OCI-LY3 (cell line): ENCODE measurements at regions not wholly inside any gene's neighbourhood (a gene's known extent, or its start where the extent isn't known, plus 50 kb on each side); places are given as distances from the start of the nearest gene placed in this dataset.

Experiments used
- H2AFZ ChIP-seq: fragments of 200-600, 300-600 bp; shearing (Covaris generic); 2 replicates; pipeline ENCODE4 v1.6.0; 2014; ENCODE audit warnings: antibody characterized with exemption, low read depth, low read length
- H3K27ac ChIP-seq: fragments of 200-600, 300-600 bp; sonication (generic); 2 replicates; pipeline ENCODE4 v1.5.1; 2014; ENCODE audit warnings: mild to moderate bottlenecking, low read length, moderate library complexity, mixed read lengths
- H3K27me3 ChIP-seq: fragments of 200-600, 300-600 bp; sonication (generic); 2 replicates; pipeline ENCODE4 v1.6.1; 2014; ENCODE audit warnings: low read depth, low read length, mixed read lengths
- H3K36me3 ChIP-seq: fragments of 200-600, 300-600 bp; sonication (generic); replicated peaks from 2 replicates; pipeline ENCODE3; 2014; ENCODE audit warnings: low read depth, low read length, mixed read lengths
- H3K4me1 ChIP-seq: fragments of 300-600, 200-600 bp; sonication (generic); 2 replicates; pipeline ENCODE4 v1.6.1; 2014; ENCODE audit warnings: low read length, mixed read lengths
- H3K4me2 ChIP-seq: fragments of 200-600, 300-600 bp; sonication (generic); 2 replicates; pipeline ENCODE4 v1.6.1; 2014; ENCODE audit warnings: low read length, mixed read lengths
- H3K4me3 ChIP-seq: fragments of 300-600, 200-600 bp; sonication (generic); 2 replicates; pipeline ENCODE4 v1.5.1; 2014; ENCODE audit warnings: antibody characterized with exemption, mild to moderate bottlenecking, low read length, moderate library complexity
- H3K79me2 ChIP-seq: fragments of 300-600, 200-600 bp; shearing (Covaris generic); 2 replicates; pipeline ENCODE4 v1.6.1; 2014; ENCODE audit warnings: mild to moderate bottlenecking, low read length, mixed read lengths
- H3K9ac ChIP-seq: fragments of 300-600, 200-600 bp; shearing (Covaris generic); 2 replicates; pipeline ENCODE4 v1.6.0; 2014; ENCODE audit warnings: mild to moderate bottlenecking, low read length, moderate library complexity
- H3K9me3 ChIP-seq: fragments of 200-600, 300-600 bp; shearing (Covaris generic); 2 replicates; pipeline ENCODE4 v1.6.1; 2014; ENCODE audit warnings: low read length, mixed read lengths; ENCODE audit not compliant: insufficient read depth
- H4K20me1 ChIP-seq: fragments of 200-600, 300-600 bp; sonication (generic); 2 replicates; pipeline ENCODE4 v1.6.1; 2016; ENCODE audit warnings: low read length, mixed read lengths; ENCODE audit not compliant: insufficient read depth
- CTCF ChIP-seq: fragments of 200-600, 300-600 bp; sonication (generic); IDR thresholded peaks from 2 replicates; pipeline ENCODE4 v1.5.1; 2014; ENCODE audit warnings: antibody characterized with exemption, low read length, low read depth
- EZH2phosphoT487 ChIP-seq: fragments of 200-600 bp; shearing (Covaris generic); IDR thresholded peaks from 2 replicates; pipeline ENCODE4 v1.6.1; 2018; ENCODE audit warnings: antibody characterized with exemption, mixed run types, low read depth

DNA sequence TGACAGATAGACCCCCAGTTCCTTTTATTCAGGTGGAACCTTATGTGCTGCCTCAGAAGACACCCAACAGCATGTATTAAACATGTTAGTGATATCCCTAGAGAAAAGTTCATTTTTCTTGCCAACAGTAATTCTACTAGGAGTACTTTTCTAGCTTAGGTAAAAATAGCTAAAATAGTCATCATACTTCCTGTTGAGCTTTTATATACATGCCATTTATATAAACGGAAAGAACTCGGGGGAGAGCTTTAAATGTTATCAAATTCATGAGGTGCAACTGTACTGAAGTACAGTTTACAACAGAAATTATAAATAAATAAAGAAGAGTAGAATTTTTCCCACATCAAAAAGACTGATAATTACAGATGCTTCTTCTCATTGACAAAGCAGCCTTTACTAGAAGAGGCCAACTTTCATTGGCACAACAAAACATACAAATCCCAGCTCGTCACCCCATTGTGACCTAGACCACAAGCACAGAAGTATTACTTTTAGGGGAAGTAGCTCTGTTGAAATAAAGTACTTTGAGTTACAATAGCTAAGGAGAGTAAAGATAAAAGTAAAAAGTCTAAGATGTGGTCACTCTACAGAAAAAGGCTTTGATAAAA lies 59.1 kb upstream of the POU2AF2 start:
- Histone ChIP-seq H3K4me1 (peaks cover 6% of the 10 kb centered on the region), H2AFZ (no peak overlapping the region), H3K9ac (no peak overlapping the region), H3K4me2 (no peak overlapping the region), H4K20me1 (no peaks in the 10 kb centered on the region), H3K27ac (no peak overlapping the region), H3K9me3 (no peaks in the 10 kb centered on the region), H3K27me3 (no peaks in the 10 kb centered on the region), H3K36me3 (no peaks in the 10 kb centered on the region), H3K4me3 (no peak overlapping the region), H3K79me2 (no peaks in the 10 kb centered on the region)
- no peak for TF ChIP-seq CTCF
- no peak for TF ChIP-seq EZH2phosphoT487

- Histone ChIP-seq H3K9me3 (no peaks in the 10 kb centered on the region), H2AFZ (no peak overlapping the region), H3K9ac (no peak overlapping the region), H3K79me2 (no peaks in the 10 kb centered on the region), H3K36me3 (no peaks in the 10 kb centered on the region), H3K4me1 (peaks cover 6% of the 10 kb centered on the region), H3K27me3 (no peaks in the 10 kb centered on the region), H3K4me3 (no peak overlapping the region), H3K4me2 (no peak overlapping the region), H4K20me1 (no peaks in the 10 kb centered on the region), H3K27ac (no peak overlapping the region)
- TF ChIP-seq EZH2phosphoT487 (no peak), CTCF (no peak)
These were observed 60.3 kb upstream of the POU2AF2 start for GRCh38 chr11:111185266-111185665.

DNA sequence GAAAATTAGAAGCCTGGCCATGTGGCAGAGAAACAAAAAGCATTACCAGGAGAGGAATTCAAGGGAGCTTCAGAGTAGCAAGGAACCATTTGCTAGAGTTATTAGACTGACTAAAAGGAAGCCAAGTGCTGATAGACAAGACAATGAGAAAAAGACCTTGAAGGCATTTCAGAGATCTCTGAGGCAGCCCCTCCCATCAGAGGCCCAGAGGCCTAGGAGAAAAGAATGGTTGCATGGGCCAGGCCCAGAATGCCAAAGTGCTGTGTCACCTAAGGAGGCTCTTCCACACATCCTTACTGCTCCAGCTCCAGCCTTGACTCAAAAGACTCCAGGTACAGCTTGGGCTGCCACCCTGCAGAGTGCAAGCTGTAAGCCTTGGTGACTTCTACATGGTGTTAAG lies 61.8 kb upstream of the POU2AF2 start:
- Histone ChIP-seq H3K4me2 (no peak overlapping the region), H3K4me1 (peaks cover 17% of the 10 kb centered on the region), H3K27me3 (no peaks in the 10 kb centered on the region), H3K36me3 (no peaks in the 10 kb centered on the region), H2AFZ (no peak overlapping the region), H3K9me3 (peaks cover 3% of the 10 kb centered on the region; the same call in 1 of the 2 replicates), H3K4me3 (no peak overlapping the region), H3K79me2 (no peaks in the 10 kb centered on the region), H4K20me1 (no peaks in the 10 kb centered on the region), H3K9ac (no peak overlapping the region), H3K27ac (no peak overlapping the region)
- TF ChIP-seq CTCF (no peak), EZH2phosphoT487 (no peak)

DNA sequence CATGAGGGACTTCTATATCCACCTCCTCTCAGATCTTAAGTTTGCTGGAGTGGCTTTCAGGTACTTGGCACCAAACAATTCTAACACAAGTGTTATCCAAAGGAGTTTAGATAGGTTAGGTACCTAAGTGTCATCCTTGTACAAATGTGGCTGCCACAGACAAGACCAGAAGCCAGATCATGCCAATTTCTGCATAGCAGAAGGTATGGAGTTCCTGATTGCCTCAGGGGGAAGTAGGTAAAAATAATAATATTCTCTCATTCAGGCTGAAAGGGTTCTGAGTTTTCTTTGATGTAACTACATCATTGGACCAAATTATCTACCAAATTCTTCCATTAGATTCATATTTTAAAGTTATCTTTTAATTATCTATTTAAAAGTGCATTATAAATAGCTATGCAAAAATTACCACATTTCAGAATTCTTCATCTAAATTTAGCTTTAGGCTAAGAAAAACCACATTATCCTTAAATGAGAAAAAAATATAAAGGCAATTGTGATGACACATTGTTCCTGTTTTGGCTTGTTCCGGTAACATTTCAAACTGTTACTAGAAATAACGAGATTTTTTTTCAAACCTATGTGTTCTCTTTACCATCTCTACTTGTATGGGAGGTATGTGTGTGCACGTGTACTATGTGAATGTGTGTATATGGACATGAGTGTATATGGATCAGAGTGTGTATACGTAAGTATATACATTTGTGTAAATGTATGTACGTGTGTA lies 66.2 kb upstream of the POU2AF2 start:
- Histone ChIP-seq H3K4me3 (no peak overlapping the region), H3K4me2 (no peak overlapping the region), H3K79me2 (no peaks in the 10 kb centered on the region), H3K9ac (no peak overlapping the region), H3K27me3 (no peaks in the 10 kb centered on the region), H2AFZ (no peak overlapping the region), H3K4me1 (peaks cover 45% of the 10 kb centered on the region), H4K20me1 (no peaks in the 10 kb centered on the region), H3K36me3 (no peaks in the 10 kb centered on the region), H3K9me3 (peaks cover 17% of the 10 kb centered on the region; the same call in 1 of the 2 replicates), H3K27ac (no peak overlapping the region)
- no peak for TF ChIP-seq EZH2phosphoT487
